Inflammatory macrophage treated with lipopolysaccharide for 4 hours (primary cell): ENCODE measurements at regions not wholly inside any gene's neighbourhood (a gene's known extent, or its start where the extent isn't known, plus 50 kb on each side); places are given as distances from the start of the nearest gene placed in this dataset.
A peak's percentile ranks its signal among the peaks of the same experiment; 100 is the strongest.

Experiments used
- DNase-seq: peaks from one replicate; pipeline ENCODE4 v3.0.0-alpha.2; 2020

DNA sequence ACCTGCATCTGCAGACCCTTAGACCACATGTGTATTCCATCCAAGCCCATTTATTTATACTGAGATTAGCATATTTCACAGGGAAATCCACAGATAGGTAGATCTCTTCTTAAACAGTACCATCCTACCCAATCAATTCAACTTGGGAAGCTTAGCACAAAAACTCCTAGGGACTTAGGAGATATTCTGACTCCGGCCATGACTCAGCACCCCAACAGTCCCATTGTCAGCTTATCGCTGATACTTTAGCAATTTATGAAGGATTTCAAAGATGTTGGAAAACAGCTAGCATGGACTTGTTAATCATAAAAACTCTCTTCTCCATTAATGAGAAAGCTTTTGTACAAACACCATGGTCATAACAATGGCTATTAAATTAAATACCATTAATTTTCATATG is 236.2 kb upstream of the PREP start:
- no peak for DNase-seq

GRCh38 chr6:105633814-105634213 is 230.9 kb upstream of the PREP start:
- DNase-seq = no peak

GRCh38 chr6:105628156-105628860 is 225.4 kb upstream of the PREP start:
- peak; percentile 37 for DNase-seq

- no peak for DNase-seq
Observed at GRCh38 chr6:105626295-105627158, 223.6 kb upstream of the PREP start.

DNA sequence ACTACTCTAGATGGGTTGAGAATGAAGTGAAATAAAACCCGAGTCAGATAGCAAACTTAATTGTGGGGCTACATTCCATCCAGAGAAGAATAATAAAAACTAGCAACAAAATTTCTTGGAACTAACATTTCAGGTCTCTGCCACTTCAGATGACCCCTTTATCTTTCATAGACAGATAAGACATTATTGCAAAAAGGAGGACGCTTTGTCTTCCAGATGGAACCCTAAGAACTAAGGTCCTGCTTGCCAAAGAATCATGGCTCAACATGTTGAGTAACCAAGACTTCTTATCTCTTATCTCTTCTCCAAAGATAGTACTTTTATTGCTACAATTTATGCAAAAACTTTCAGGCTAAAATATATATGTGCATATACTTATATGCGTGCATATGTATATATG is 221.1 kb upstream of the PREP start:
- no peak for DNase-seq

DNA sequence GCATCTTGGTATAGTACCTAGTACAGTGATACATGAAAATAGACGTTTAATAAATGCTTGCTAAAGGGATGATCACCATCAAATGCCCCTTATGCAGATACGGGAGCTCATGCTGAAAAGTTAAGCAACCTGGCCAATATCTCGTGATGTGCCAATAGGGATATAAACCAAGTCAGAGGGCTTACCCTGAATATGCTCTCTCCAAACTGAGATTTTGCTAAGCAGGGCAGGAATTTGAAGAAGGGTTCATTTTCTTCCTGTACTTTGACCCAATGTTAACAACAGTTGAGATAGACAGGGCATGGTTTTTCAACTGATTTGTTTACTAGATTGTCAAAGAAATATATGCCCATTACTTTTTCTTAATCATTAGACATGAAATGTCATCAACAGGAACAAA is 219.3 kb upstream of the PREP start:
- no peak for DNase-seq

DNA sequence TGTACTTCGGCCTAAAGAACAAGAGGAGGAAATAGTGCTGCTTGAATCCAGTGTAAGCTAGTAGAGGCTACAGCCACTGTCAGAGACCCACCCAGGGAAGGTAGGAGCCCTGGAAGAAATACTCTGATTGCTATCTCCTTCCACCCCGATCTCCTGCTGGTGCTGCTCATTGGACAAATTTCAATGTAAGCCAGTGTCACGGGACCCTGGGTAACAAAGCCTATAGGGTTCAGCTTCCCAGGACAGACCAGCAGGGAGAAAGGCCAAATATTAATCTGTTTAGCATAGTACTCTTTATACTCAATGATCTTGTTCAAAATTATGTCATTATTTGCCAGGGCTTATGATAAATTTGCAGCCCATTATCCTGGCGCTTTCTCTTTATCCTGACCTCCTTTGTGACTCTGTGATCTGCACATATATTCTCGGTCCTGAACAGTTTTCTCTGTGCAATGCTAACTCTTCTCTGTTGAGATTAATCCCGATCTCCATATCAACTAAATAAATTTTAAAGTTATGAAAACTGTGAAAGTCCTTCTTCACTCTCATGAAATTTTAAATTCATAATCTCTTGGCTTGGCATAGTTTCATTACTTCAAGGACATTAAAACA is 218.8 kb upstream of the PREP start:
- DNase-seq = no peak

DNA sequence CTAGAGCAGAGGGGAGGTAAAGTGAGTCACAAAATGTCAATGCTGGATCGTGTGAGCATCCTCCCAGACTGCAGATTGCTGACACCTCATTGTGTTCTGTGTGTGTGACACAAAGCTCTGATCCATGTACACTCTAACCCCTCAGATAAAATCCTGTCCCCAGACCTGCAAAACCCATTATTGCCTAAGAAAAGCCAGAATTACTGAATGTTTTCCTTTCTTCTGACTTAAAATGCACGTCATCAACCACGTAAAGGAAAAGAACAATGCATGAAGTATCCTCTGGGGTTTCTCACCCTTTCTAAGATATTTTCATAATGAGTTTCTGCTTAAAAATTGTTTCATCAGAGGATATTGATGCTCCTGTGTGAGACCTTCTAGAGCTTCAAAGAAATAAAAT is 218.0 kb upstream of the PREP start:
- DNase-seq = no peak

GRCh38 chr6:105619971-105620741 is 217.3 kb upstream of the PREP start:
- DNase-seq = no peak

- no peak for DNase-seq
Observed at GRCh38 chr6:105618247-105618646, 215.4 kb upstream of the PREP start.

DNA sequence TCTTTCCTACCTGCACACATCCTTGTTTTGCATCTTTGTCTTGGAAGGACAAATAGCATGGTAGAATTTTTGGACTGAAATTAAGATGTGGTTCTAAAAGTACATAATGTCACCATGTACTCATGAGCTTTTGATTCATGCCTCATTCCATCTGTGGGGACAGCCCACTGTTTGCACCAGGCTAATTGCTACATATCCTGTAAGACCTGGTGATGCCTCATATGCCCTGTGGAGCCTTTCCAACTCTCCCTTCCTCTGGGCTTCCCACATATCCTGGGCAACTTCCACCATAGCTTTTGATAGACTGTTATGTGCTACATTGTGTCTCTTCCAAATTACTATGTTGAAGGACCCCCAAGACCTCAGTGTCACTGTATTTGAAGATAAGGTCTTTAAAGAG is 213.6 kb upstream of the PREP start:
- peak; percentile 71 for DNase-seq

DNA sequence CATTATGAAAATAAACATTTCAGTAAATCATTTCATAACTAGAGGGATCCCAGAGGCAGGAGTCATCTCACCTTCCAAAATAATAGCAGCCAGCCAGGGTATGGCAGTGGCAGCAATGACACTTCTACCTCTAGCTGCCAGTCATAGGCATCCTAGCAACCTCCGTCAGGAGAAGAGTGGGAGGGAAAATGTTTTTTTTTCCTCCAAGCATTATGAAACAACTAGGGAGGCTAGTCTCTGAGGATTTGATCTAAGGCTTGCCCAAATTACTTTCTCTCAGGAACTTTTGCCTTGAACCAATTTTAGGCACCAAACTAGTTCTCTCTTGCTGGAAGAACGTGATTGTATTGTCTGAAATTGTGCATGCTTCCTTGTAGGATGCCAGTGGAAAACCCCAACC is 208.7 kb upstream of the PREP start:
- peak; percentile 33 for DNase-seq

DNA sequence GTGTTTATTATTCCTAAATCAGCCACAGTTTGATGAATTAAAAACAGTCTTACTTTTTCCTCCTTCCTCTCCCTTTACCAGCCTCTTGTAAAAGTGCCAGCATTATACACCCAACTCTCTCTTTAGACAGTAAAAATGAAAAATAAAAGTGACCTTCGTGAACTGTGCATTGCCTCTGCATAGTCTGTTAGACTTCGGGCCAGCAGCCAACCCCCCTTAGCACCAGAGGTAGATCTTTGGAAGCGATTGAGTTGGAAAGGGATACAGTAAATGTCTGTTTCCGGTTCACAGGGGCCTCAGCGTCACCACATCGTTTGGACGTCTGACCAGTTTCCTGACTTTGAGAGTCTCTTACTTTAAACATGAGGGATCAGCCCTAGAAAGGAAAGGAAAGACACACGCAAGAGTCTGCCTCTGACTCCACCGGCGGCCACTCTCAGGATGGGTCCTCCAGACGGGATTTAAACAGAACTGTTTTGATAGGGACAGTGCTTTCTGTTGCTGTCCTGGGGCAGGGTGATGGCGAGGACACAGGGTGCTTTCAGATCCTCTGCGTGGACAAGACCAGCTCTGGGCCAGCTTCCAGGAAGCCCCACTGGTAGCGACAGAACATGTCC is 206.6 kb upstream of the PREP start:
- DNase-seq = no peak

DNA sequence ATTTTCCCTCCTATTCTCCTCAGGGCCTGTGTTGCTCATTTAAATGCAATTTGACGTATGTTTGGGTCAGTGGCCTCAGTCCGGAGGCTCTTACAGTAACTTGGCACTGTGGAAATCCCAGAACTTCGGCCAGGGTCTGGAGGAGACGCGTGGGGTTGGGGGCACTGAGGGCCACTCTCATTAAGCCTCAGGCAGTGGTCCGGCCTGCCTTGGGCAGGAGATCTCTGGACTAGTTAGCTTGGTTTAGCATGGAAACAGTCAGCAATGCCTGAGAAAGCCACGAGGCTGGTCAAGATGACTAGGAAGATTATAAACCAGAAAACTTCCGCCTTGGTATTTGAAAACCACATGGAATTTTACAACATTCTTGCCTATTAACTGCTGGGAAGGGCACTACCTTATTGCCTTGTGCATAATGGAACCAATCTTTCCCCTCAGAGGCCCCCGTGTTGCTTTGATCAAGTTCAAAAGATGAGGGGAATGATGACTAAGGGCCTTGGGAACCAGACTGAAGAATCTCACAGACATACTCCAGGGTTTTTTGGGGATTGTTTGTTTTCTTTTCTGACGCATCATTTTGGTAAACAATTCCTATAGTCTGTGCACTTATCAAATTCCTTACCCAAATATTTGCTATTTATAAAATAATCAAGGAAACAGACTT is 206.0 kb upstream of the PREP start:
- DNase-seq = no peak

GRCh38 chr6:105607636-105608621 is 205.0 kb upstream of the PREP start:
- no peak for DNase-seq

DNA sequence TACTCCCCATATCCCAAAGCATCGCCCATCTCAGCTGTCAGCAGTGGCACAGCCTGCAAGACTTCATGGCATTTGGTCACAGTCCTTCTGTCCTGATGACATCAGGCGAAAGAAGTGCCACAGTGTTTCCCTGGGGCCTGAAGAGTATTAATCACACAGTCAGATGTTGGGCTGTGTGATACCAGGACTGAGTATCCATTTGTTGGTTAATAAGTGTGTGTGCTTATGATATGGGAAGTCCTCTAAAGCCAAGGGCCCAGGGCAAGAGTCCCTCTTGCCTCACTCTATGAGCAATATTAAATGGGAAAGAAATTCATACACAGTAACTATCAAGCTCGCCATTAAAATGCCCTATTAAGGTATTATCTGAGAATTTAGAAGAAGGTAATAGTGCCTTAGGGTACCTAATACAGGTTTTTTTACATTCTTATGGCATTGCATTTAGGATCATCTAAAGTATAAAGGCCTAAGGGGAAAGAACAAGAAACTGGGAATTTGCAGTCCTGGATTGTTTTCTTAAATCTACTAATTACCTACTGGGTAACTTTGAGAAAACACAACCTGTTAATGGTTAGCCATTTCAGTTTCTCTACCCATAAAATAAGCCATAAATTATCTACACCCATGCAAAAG is 204.1 kb upstream of the PREP start:
- peak; percentile 53 for DNase-seq

- DNase-seq = no peak
Observed at GRCh38 chr6:105604587-105604884, 201.7 kb upstream of the PREP start.

GRCh38 chr6:105603788-105604586 is 201.1 kb upstream of the PREP start:
- no peak for DNase-seq

GRCh38 chr6:105601541-105602236 is 198.8 kb upstream of the PREP start:
- peak; percentile 99 for DNase-seq
